HUES6 (cell line): ENCODE measurements at regions not wholly inside any gene's neighbourhood (a gene's known extent, or its start where the extent isn't known, plus 50 kb on each side); places are given as distances from the start of the nearest gene placed in this dataset.

Experiments
- H3K27ac ChIP-seq: 2 replicates; pipeline ENCODE4 v1.7.0; 2013; ENCODE audit warnings: low read depth, mild to moderate bottlenecking, low read length, inconsistent platforms
- H3K27me3 ChIP-seq: 2 replicates; pipeline ENCODE4 v1.6.1; 2013; ENCODE audit warnings: low read length; ENCODE audit not compliant: control insufficient read depth, insufficient read depth
- H3K36me3 ChIP-seq: 2 replicates; pipeline ENCODE4 v1.6.1; 2013; ENCODE audit warnings: low read length; ENCODE audit not compliant: control insufficient read depth, insufficient read depth
- H3K4me1 ChIP-seq: 2 replicates; pipeline ENCODE4 v1.6.1; 2013; ENCODE audit warnings: low read length; ENCODE audit not compliant: control insufficient read depth, insufficient read depth
- H3K4me3 ChIP-seq: 2 replicates; pipeline ENCODE4 v1.5.1; 2013; ENCODE audit warnings: low read depth, low read length
- H3K9ac ChIP-seq: one replicate; pipeline ENCODE4 v1.6.1; 2013; ENCODE audit warnings: mild to moderate bottlenecking, low read length
- H3K9me3 ChIP-seq: 2 replicates; pipeline ENCODE4 v1.6.1; 2013; ENCODE audit warnings: low read depth, low read length; ENCODE audit not compliant: control insufficient read depth, insufficient read depth

DNA sequence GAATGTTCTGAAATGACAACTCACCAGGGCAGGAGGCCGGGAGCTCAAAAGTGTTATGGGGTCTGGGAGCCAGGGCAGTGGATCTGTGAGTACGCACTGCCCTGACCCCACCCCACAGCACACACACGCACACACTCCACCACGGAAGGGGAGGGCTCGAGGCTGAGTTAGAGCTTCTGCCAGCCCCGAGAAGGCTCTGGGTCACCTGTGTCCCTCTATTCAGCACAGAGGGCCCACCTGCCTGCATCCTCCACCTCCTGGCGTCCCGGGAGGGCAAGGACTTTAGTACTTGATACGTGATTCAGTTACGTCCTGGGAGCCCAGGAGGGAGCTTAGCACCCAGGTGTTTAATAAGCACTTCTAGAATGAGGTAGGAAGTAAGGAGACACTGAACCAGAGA, 190.0 kb upstream of the GPR12 start:
- H3K4me3 ChIP-seq = no peak overlapping the region
- no peaks in the 10 kb centered on the region for H3K9me3 ChIP-seq
- H3K27ac ChIP-seq = no peak overlapping the region
- no peaks in the 10 kb centered on the region; the same call in 1 of the 2 replicates for H3K27me3 ChIP-seq
- no peaks in the 10 kb centered on the region for H3K4me1 ChIP-seq
- H3K9ac ChIP-seq = no peak overlapping the region
- no peaks in the 10 kb centered on the region for H3K36me3 ChIP-seq

DNA sequence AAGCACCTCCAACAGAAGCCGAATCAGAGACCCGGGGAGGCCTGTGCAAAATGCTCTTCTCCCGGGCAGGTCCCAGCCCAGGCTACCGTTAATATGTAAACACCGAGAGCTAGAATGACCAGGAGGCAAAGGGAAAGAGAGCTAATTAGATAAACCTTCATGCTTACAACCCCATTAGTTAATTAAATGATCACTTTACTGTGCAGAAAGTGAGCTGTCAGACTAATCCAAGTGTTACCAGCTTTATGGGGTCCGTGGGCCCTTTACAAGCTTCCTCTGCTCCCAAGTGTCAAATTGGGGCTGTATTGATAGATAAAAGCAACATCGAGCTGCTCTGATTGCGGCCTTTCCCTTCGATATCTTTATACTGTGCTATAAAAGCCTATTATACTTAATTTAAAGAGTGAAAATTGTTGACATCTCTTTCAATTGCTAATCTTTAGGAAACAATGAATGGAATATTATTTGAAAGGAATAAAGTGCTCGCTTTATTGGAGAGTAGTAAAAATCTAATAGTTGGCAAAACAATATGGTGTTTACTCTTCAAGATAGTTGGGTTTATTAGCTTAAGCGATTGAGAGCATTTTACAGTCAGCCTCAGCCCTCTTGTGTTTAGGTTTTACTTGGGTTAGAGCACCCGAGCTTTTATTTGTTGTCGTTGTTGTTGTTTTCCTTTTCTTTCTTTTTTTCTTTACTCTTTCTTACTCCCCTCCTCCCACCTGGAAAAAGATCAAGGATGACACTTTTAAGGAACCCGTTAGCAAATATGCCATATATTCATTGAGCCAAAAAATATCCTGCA, 189.3 kb upstream of the GPR12 start:
- Histone ChIP-seq H3K9me3 (no peaks in the 10 kb centered on the region), H3K27ac (no peak overlapping the region), H3K4me3 (no peak overlapping the region), H3K9ac (no peak overlapping the region), H3K36me3 (no peaks in the 10 kb centered on the region), H3K27me3 (no peaks in the 10 kb centered on the region; the same call in 1 of the 2 replicates), H3K4me1 (no peaks in the 10 kb centered on the region)

GRCh38 chr13:26948353-26948752, 187.8 kb upstream of the GPR12 start:
- Histone ChIP-seq H3K4me1 (no peaks in the 10 kb centered on the region), H3K9me3 (no peaks in the 10 kb centered on the region), H3K4me3 (no peak overlapping the region), H3K27ac (no peak overlapping the region), H3K9ac (no peak overlapping the region), H3K27me3 (no peaks in the 10 kb centered on the region), H3K36me3 (no peaks in the 10 kb centered on the region)

GRCh38 chr13:26946684-26947343, 186.2 kb upstream of the GPR12 start:
- no peaks in the 10 kb centered on the region for H3K9me3 ChIP-seq
- H3K27ac ChIP-seq = no peak overlapping the region
- H3K36me3 ChIP-seq = no peaks in the 10 kb centered on the region
- H3K4me1 ChIP-seq = no peaks in the 10 kb centered on the region
- no peak overlapping the region for H3K4me3 ChIP-seq
- no peak overlapping the region for H3K9ac ChIP-seq
- H3K27me3 ChIP-seq = no peaks in the 10 kb centered on the region

GRCh38 chr13:26943748-26944147, 183.2 kb upstream of the GPR12 start:
- no peak overlapping the region for H3K4me3 ChIP-seq
- no peak overlapping the region for H3K9ac ChIP-seq
- no peak overlapping the region for H3K27ac ChIP-seq
- H3K36me3 ChIP-seq = no peaks in the 10 kb centered on the region
- peaks cover 3% of the 10 kb centered on the region; the same call in 1 of the 2 replicates for H3K27me3 ChIP-seq
- H3K4me1 ChIP-seq = no peaks in the 10 kb centered on the region
- H3K9me3 ChIP-seq = no peaks in the 10 kb centered on the region

GRCh38 chr13:26942184-26942583, 181.6 kb upstream of the GPR12 start:
- Histone ChIP-seq H3K4me3 (no peak overlapping the region), H3K27me3 (peaks cover 3% of the 10 kb centered on the region; the same call in 1 of the 2 replicates)

DNA sequence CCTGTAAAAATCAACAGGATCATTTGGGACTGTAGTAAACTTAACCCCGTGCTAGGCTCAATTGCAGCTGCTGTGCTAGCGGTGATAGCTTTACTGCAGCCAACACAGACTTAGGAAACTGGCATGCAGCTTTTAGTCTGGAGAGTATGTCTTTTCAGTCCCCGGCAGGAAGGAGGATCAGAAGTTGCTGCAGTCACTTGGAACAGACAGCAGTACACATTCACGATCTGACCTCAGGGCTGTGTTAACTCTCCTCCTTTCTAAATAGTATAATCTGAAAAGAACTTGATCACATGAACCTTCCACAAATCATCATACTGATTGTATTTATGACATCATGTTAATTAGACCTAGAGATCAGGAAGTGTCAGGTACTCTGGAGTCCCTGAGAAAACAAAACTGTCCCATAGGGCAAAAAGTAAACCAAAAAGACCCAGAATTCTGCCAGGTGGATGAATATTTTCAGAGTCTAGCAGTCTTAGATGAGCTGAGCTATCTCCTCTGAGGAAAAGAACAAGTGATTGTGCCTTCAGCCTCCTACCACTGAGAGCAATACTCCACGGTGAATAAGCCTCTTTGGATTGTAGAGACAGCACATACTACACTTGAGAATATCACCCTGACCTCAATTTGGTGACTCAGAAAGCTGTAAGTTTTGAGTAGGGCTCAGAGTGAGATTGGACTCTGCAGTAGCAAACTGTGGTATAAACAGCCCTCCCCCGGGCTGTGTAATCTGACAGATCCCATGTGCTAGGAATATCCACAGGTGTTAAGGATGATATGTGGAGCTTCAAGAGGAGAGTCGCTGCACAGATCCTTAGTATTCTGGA, 181.0 kb upstream of the GPR12 start:
- H3K4me1 ChIP-seq = no peaks in the 10 kb centered on the region
- no peak overlapping the region for H3K27ac ChIP-seq
- H3K27me3 ChIP-seq = peaks cover 3% of the 10 kb centered on the region; the same call in 1 of the 2 replicates
- H3K9ac ChIP-seq = no peak overlapping the region
- H3K9me3 ChIP-seq = peaks cover 4% of the 10 kb centered on the region; the same call in 1 of the 2 replicates
- no peak overlapping the region for H3K4me3 ChIP-seq
- H3K36me3 ChIP-seq = no peaks in the 10 kb centered on the region

More at GRCh38 chr13:26942184-26942583, 181.6 kb upstream of the GPR12 start:
- Histone ChIP-seq H3K9me3 (no peaks in the 10 kb centered on the region), H3K27ac (no peak overlapping the region), H3K36me3 (no peaks in the 10 kb centered on the region), H3K4me1 (no peaks in the 10 kb centered on the region), H3K9ac (no peak overlapping the region)

GRCh38 chr13:26934096-26934495, 173.5 kb upstream of the GPR12 start:
- no peaks in the 10 kb centered on the region for H3K36me3 ChIP-seq
- no peak overlapping the region for H3K4me3 ChIP-seq
- H3K4me1 ChIP-seq = no peaks in the 10 kb centered on the region

DNA sequence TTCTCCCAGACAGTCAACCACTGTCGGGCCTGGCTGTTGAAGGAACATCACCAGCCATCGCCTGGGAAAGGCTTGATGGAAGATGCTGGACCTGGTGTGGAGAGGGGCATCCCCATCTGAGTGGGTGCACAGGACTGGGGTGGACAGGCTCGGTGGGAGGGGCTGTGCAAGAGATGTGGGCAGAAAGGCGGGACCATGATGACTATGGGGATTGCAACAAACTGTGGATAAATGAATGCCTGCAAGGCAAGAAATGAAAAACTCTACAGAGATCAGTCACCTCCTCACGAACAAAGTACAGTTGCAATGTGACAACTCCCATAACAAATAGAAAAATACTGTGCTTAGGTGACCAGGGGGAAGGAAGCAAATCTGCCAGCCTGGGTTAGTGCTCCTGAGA, 171.9 kb upstream of the GPR12 start:
- H3K27ac ChIP-seq = no peak overlapping the region
- H3K36me3 ChIP-seq = no peaks in the 10 kb centered on the region
- no peaks in the 10 kb centered on the region for H3K27me3 ChIP-seq
- no peak overlapping the region for H3K9ac ChIP-seq
- H3K9me3 ChIP-seq = peaks cover 10% of the 10 kb centered on the region; the same call in 1 of the 2 replicates
- H3K4me3 ChIP-seq = no peak overlapping the region
- no peaks in the 10 kb centered on the region for H3K4me1 ChIP-seq

More at GRCh38 chr13:26934096-26934495, 173.5 kb upstream of the GPR12 start:
- no peak overlapping the region for H3K9ac ChIP-seq
- no peak overlapping the region for H3K27ac ChIP-seq
- H3K9me3 ChIP-seq = peaks cover 10% of the 10 kb centered on the region; the same call in 1 of the 2 replicates
- peaks cover 3% of the 10 kb centered on the region; the same call in 1 of the 2 replicates for H3K27me3 ChIP-seq

GRCh38 chr13:26929971-26930730, 169.6 kb upstream of the GPR12 start:
- Histone ChIP-seq H3K27ac (no peak overlapping the region), H3K27me3 (peaks cover 6% of the 10 kb centered on the region; the same call in 1 of the 2 replicates), H3K4me3 (peak overlapping the region; percentile 38), H3K36me3 (no peaks in the 10 kb centered on the region), H3K9me3 (no peaks in the 10 kb centered on the region), H3K4me1 (no peaks in the 10 kb centered on the region), H3K9ac (no peak overlapping the region)
